Kidney (tissue), 13 donors: ENCODE measurements at regions not wholly inside any gene's neighbourhood (a gene's known extent, or its start where the extent isn't known, plus 50 kb on each side); places are given as distances from the start of the nearest gene placed in this dataset.

Experiments used
- DNase-seq, 5 donors: peaks; one replicate each; pipeline ENCODE4 v3.0.0-alpha.2; 2013 to 2020
- FAIRE-seq: peaks from 2 replicates; lab custom pipeline; 2012; peaks lifted over from hg19 to GRCh38; lab: Jason Lieb, UNC
- H3K27ac ChIP-seq, 2 donors: one replicate each; pipeline ENCODE4 v1.7.0; 2013; ENCODE audit warnings: low read depth in 2 of 2, low read length in 2 of 2, inconsistent platforms in 1 of 2
- H3K27me3 ChIP-seq: one replicate; pipeline ENCODE4 v1.7.1; 2013; ENCODE audit warnings: low read length, inconsistent platforms; ENCODE audit not compliant: control insufficient read depth, insufficient read depth
- H3K36me3 ChIP-seq, 3 donors: one replicate each; pipeline versions ENCODE4 v1.7.0 to v1.7.1; 2013; ENCODE audit warnings: low read length in 3 of 3, control low read depth in 1 of 3, inconsistent platforms in 1 of 3; ENCODE audit not compliant: insufficient read depth in 3 of 3, control insufficient read depth in 2 of 3
- H3K4me1 ChIP-seq, 3 donors: one replicate each; pipeline versions ENCODE4 v1.7.0 to v1.7.1; 2013; ENCODE audit warnings: low read length in 3 of 3, inconsistent platforms in 1 of 3, low read depth in 1 of 3; ENCODE audit not compliant: control insufficient read depth in 2 of 3, insufficient read depth in 2 of 3
- H3K4me3 ChIP-seq, 3 donors: one replicate each; pipeline versions ENCODE4 v1.7.0 to v1.8.1; 2013; ENCODE audit warnings: low read length in 3 of 3, control low read depth in 1 of 3, inconsistent platforms in 1 of 3
- H3K9ac ChIP-seq, 3 donors: one replicate each; pipeline versions ENCODE4 v1.7.0 to v1.7.1; 2013; ENCODE audit warnings: low read length in 3 of 3, control low read depth in 1 of 3, inconsistent platforms in 1 of 3
- H3K9me3 ChIP-seq, 3 donors: one replicate each; pipeline versions ENCODE4 v1.7.0 to v1.7.1; 2013; ENCODE audit warnings: low read length in 3 of 3, control low read depth in 1 of 3, inconsistent platforms in 1 of 3; ENCODE audit not compliant: control insufficient read depth in 2 of 3, insufficient read depth in 1 of 3
- intact Hi-C: fragments of 100-400 bp; cut with DNase I; formaldehyde crosslinking; loops from one replicate; pipeline ENCODE4 v1.11.1; 2022
- TF ChIP-seq, protein P1 (sequence below): IDR thresholded peaks from 3 replicates; pipeline ENCODE4 v1.5.1; 2012; ENCODE audit warnings: mild to moderate bottlenecking, moderate library complexity, borderline replicate concordance; ENCODE audit not compliant: insufficient read depth; ENCODE audit errors: extremely low read depth
- donor health status: control.
- donor health status: control.
- donor health status: control.
- donor health status: control.
- donor health status: control.
- donor health status: DM: yes; HTN: yes; CAD: no.
- donor health status: Normal renal cell carcinoma (clear cell type).

- Histone ChIP-seq H3K36me3 (no peaks in the 10 kb centered on the region), H3K4me3 (no peak overlapping the region), H3K27ac (no peak overlapping the region), H3K4me1 (no peaks in the 10 kb centered on the region), H3K9me3 (no peaks in the 10 kb centered on the region), H3K9ac (no peak overlapping the region), H3K27me3 (no peaks in the 10 kb centered on the region)
- no peak for FAIRE-seq
- intact Hi-C loops: no loop called here
- TF ChIP-seq, protein P1, sequence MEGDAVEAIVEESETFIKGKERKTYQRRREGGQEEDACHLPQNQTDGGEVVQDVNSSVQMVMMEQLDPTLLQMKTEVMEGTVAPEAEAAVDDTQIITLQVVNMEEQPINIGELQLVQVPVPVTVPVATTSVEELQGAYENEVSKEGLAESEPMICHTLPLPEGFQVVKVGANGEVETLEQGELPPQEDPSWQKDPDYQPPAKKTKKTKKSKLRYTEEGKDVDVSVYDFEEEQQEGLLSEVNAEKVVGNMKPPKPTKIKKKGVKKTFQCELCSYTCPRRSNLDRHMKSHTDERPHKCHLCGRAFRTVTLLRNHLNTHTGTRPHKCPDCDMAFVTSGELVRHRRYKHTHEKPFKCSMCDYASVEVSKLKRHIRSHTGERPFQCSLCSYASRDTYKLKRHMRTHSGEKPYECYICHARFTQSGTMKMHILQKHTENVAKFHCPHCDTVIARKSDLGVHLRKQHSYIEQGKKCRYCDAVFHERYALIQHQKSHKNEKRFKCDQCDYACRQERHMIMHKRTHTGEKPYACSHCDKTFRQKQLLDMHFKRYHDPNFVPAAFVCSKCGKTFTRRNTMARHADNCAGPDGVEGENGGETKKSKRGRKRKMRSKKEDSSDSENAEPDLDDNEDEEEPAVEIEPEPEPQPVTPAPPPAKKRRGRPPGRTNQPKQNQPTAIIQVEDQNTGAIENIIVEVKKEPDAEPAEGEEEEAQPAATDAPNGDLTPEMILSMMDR: no peak
- DNase-seq: no peak
Measured at GRCh38 chr14:57089901-57090300, 178.8 kb downstream of the EXOC5 start.

- intact Hi-C loops: no loop called here
- no peak for FAIRE-seq
- no peaks in the 10 kb centered on the region for H3K4me1 ChIP-seq
- no peak overlapping the region for H3K27ac ChIP-seq
- no peaks in the 10 kb centered on the region for H3K9me3 ChIP-seq
- TF ChIP-seq, protein P1: no peak
- no peaks in the 10 kb centered on the region for H3K27me3 ChIP-seq
- H3K9ac ChIP-seq: no peak overlapping the region
- no peak overlapping the region for H3K4me3 ChIP-seq
- DNase-seq: no peak
- no peaks in the 10 kb centered on the region for H3K36me3 ChIP-seq
Measured at GRCh38 chr14:57087841-57088240, 180.9 kb downstream of the EXOC5 start.

GRCh38 chr14:57086271-57087162, 182.2 kb downstream of the EXOC5 start:
- intact Hi-C loops: no loop called here
- DNase-seq: no peak
- TF ChIP-seq, protein P1: no peak
- Histone ChIP-seq H3K27me3 (no peaks in the 10 kb centered on the region), H3K27ac (no peak overlapping the region), H3K9me3 (no peaks in the 10 kb centered on the region), H3K4me3 (no peak overlapping the region), H3K4me1 (no peaks in the 10 kb centered on the region), H3K9ac (no peak overlapping the region), H3K36me3 (no peaks in the 10 kb centered on the region)
- FAIRE-seq: no peak

DNA sequence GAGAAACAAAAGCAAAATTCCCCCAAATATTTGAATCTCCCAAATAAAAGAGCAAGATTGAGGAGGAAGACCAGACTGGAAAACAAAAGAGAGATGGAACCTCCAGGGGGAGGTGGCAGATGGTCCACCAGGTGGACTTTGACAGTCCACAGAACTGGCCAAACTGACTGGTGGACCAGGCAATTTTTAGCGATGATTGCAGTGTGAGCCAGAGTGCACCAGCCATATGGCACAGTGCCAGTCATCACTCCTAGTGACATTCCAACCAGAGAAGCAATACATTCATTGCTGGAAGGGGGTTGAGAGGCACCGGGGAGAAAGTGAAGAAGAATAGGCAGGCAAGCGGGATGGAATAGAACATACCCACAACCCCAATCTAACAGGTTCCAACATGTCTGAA, 182.9 kb downstream of the EXOC5 start:
- H3K4me3 ChIP-seq: no peak overlapping the region
- H3K36me3 ChIP-seq: no peaks in the 10 kb centered on the region
- DNase-seq: no peak
- TF ChIP-seq, protein P1: no peak
- H3K27ac ChIP-seq: no peak overlapping the region
- intact Hi-C loops: no loop called here
- H3K4me1 ChIP-seq: no peaks in the 10 kb centered on the region
- H3K9me3 ChIP-seq: no peaks in the 10 kb centered on the region
- FAIRE-seq: no peak
- H3K9ac ChIP-seq: no peak overlapping the region
- no peaks in the 10 kb centered on the region for H3K27me3 ChIP-seq
